A673 (cell line): ENCODE measurements at regions not wholly inside any gene's neighbourhood (a gene's known extent, or its start where the extent isn't known, plus 50 kb on each side); places are given as distances from the start of the nearest gene placed in this dataset.

ENCODE experiments used
- BruUV-seq: library from RNA; stranded (reverse); fragments of 400-500 nt; replicated peaks from 2 replicates; lab custom pipeline; 2021; lab: Mats Ljungman, UMichigan
- CTCF ChIA-PET: fragments of 300-600 bp; sonication (Branson Sonifier 250); formaldehyde crosslinking; loops from one replicate; lab custom pipeline; 2022; ENCODE audit warnings: antibody characterized with exemption; lab: Charles Lee
- POLR2A ChIA-PET: fragments of 300-600 bp; sonication (Branson Sonifier 250); formaldehyde crosslinking; loops from one replicate; lab custom pipeline; 2022; ENCODE audit warnings: antibody characterized with exemption; ENCODE audit not compliant: low non-redundant PET; lab: Charles Lee
- DNase-seq: peaks from one replicate; pipeline ENCODE4 v3.0.0-alpha.2; 2015; ENCODE audit warnings: low spot score
- H3K27ac ChIP-seq: fragments of 200-600 bp; sonication (generic); 2 replicates; pipeline ENCODE4 v1.5.1; 2016; ENCODE audit warnings: mixed run types, low read depth, mild to moderate bottlenecking, mixed read lengths, antibody characterized with exemption, low read length; ENCODE audit not compliant: poor library complexity, severe bottlenecking
- H3K27me3 ChIP-seq: fragments of 200-600 bp; sonication (generic); replicated peaks from 2 replicates; pipeline ENCODE4 v1.6.1; 2017; ENCODE audit warnings: mixed run types, low read depth, mild to moderate bottlenecking, mixed read lengths, antibody characterized with exemption, low read length; ENCODE audit not compliant: insufficient read depth, poor library complexity
- H3K36me3 ChIP-seq: fragments of 200-600 bp; sonication (generic); 2 replicates; pipeline ENCODE4 v1.6.1; 2016; ENCODE audit warnings: mixed run types, mild to moderate bottlenecking, mixed read lengths, antibody characterized with exemption, low read length; ENCODE audit not compliant: insufficient read depth, poor library complexity, severe bottlenecking
- H3K4me1 ChIP-seq: fragments of 200-600 bp; sonication (generic); 2 replicates; pipeline ENCODE4 v1.6.1; 2017; ENCODE audit warnings: mixed run types, mild to moderate bottlenecking, mixed read lengths, antibody characterized with exemption, low read length; ENCODE audit not compliant: insufficient read depth, poor library complexity, severe bottlenecking
- H3K4me3 ChIP-seq: fragments of 200-600 bp; sonication (generic); 2 replicates; pipeline ENCODE4 v1.5.1; 2016; ENCODE audit warnings: low read depth, mixed run types, mild to moderate bottlenecking, mixed read lengths, low read length; ENCODE audit not compliant: poor library complexity, severe bottlenecking
- H3K9me3 ChIP-seq: fragments of 200-600 bp; sonication (generic); 2 replicates; pipeline ENCODE4 v1.6.1; 2016; ENCODE audit warnings: mixed run types, low read depth, mild to moderate bottlenecking, mixed read lengths, antibody characterized with exemption, low read length; ENCODE audit not compliant: poor library complexity, severe bottlenecking
- CTCF ChIP-seq: fragments of 300-800, 200-600 bp; sonication (generic); conservative IDR thresholded peaks from 2 replicates; pipeline ENCODE4 v1.5.1; 2017; ENCODE audit warnings: low read depth, mild to moderate bottlenecking, antibody characterized with exemption, low read length, moderate library complexity, mixed read lengths
- EZH2 ChIP-seq: fragments of 200-600 bp; sonication (generic); IDR thresholded peaks from 2 replicates; pipeline ENCODE4 v1.6.1; 2017; ENCODE audit warnings: borderline replicate concordance, low read depth, mild to moderate bottlenecking, mixed read lengths, antibody characterized with exemption, low read length; ENCODE audit not compliant: poor library complexity, severe bottlenecking
- intact Hi-C: fragments of 100-400 bp; cut with micrococcal nuclease; formaldehyde crosslinking; loops from one replicate; pipeline ENCODE4 v1.10.0; 2022; ENCODE audit not compliant: unreplicated experiment

- Histone ChIP-seq H3K4me3 (no peak overlapping the region), H3K9me3 (no peaks in the 10 kb centered on the region), H3K36me3 (no peaks in the 10 kb centered on the region), H3K4me1 (no peaks in the 10 kb centered on the region), H3K27me3 (no peaks in the 10 kb centered on the region), H3K27ac (no peak overlapping the region)
- no TSS peak for BruUV-seq
- intact Hi-C loops: no loop called here
- ChIA-PET CTCF (no interaction called here), POLR2A (no interaction called here)
- TF ChIP-seq CTCF: no peak
- TF ChIP-seq EZH2: no peak
- no peak for DNase-seq
Observed at GRCh38 chr12:111135293-111135832, 215.0 kb upstream of the MYL2 start.

GRCh38 chr12:111130336-111130735 lies 210.0 kb upstream of the MYL2 start:
- Histone ChIP-seq H3K9me3 (no peaks in the 10 kb centered on the region), H3K36me3 (no peaks in the 10 kb centered on the region), H3K27me3 (no peaks in the 10 kb centered on the region), H3K4me3 (no peak overlapping the region), H3K4me1 (no peaks in the 10 kb centered on the region), H3K27ac (no peak overlapping the region)
- intact Hi-C loops: no loop called here
- ChIA-PET POLR2A (no interaction called here), CTCF (no interaction called here)
- DNase-seq: no peak
- TF ChIP-seq EZH2 (no peak), CTCF (no peak)
- no TSS peak for BruUV-seq

GRCh38 chr12:111129149-111129767 lies 208.9 kb upstream of the MYL2 start:
- Histone ChIP-seq H3K4me1 (no peaks in the 10 kb centered on the region), H3K27me3 (no peaks in the 10 kb centered on the region), H3K4me3 (no peak overlapping the region), H3K36me3 (no peaks in the 10 kb centered on the region), H3K27ac (no peak overlapping the region), H3K9me3 (no peaks in the 10 kb centered on the region)
- POLR2A ChIA-PET: no interaction called here
- CTCF ChIA-PET: no interaction called here
- no peak for TF ChIP-seq EZH2
- TF ChIP-seq CTCF: no peak
- BruUV-seq: no TSS peak
- DNase-seq: no peak
- intact Hi-C loops: no loop called here
